Progenitor cell of endocrine pancreas (in vitro differentiated cells): ENCODE measurements at regions not wholly inside any gene's neighbourhood (a gene's known extent, or its start where the extent isn't known, plus 50 kb on each side); places are given as distances from the start of the nearest gene placed in this dataset.

ENCODE experiments used
- DNase-seq: peaks from one replicate; pipeline ENCODE4 v3.0.0; 2021; ENCODE audit warnings: low spot score; ENCODE audit not compliant: unreplicated experiment
- H3K27ac Mint-ChIP-seq: 2 replicates; pipeline ENCODE4 v1.8.0; 2021; ENCODE audit warnings: mild to moderate bottlenecking, moderate library complexity, mixed read lengths
- H3K27me3 Mint-ChIP-seq: 2 replicates; pipeline ENCODE4 v1.8.0; 2021; ENCODE audit warnings: mixed read lengths
- H3K36me3 Mint-ChIP-seq: 2 replicates; pipeline ENCODE4 v1.8.0; 2022; ENCODE audit warnings: mixed read lengths; ENCODE audit not compliant: insufficient read depth
- H3K4me1 Mint-ChIP-seq: 2 replicates; pipeline ENCODE4 v1.8.0; 2021; ENCODE audit warnings: low read depth, mixed read lengths
- H3K4me3 Mint-ChIP-seq: 2 replicates; pipeline ENCODE4 v1.8.0; 2021; ENCODE audit warnings: low read depth, mild to moderate bottlenecking, moderate library complexity, mixed read lengths
- H3K9me3 Mint-ChIP-seq: 2 replicates; pipeline ENCODE4 v1.8.0; 2021; ENCODE audit warnings: low read depth, mixed read lengths
- TF ChIP-seq, protein P1 (sequence below): fragments of 200-600 bp; sonication (generic); IDR thresholded peaks from one replicate; pipeline ENCODE4 v1.5.0; 2021; ENCODE audit warnings: antibody characterized with exemption, mild to moderate bottlenecking; ENCODE audit not compliant: unreplicated experiment

- Mint-ChIP-seq H3K4me1 (no peaks in the 10 kb centered on the region), H3K27ac (no peak overlapping the region), H3K9me3 (peaks cover 3% of the 10 kb centered on the region), H3K27me3 (no peaks in the 10 kb centered on the region), H3K36me3 (no peaks in the 10 kb centered on the region), H3K4me3 (no peak overlapping the region)
- DNase-seq: no peak
- TF ChIP-seq, protein P1, sequence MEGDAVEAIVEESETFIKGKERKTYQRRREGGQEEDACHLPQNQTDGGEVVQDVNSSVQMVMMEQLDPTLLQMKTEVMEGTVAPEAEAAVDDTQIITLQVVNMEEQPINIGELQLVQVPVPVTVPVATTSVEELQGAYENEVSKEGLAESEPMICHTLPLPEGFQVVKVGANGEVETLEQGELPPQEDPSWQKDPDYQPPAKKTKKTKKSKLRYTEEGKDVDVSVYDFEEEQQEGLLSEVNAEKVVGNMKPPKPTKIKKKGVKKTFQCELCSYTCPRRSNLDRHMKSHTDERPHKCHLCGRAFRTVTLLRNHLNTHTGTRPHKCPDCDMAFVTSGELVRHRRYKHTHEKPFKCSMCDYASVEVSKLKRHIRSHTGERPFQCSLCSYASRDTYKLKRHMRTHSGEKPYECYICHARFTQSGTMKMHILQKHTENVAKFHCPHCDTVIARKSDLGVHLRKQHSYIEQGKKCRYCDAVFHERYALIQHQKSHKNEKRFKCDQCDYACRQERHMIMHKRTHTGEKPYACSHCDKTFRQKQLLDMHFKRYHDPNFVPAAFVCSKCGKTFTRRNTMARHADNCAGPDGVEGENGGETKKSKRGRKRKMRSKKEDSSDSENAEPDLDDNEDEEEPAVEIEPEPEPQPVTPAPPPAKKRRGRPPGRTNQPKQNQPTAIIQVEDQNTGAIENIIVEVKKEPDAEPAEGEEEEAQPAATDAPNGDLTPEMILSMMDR: no peak
Observed at GRCh38 chr21:26784974-26785373, 60.2 kb downstream of the ADAMTS1 start.

- TF ChIP-seq, protein P1: no peak
- Mint-ChIP-seq H3K9me3 (peaks cover 3% of the 10 kb centered on the region), H3K4me3 (no peak overlapping the region), H3K27me3 (no peaks in the 10 kb centered on the region), H3K4me1 (no peaks in the 10 kb centered on the region), H3K27ac (no peak overlapping the region), H3K36me3 (no peaks in the 10 kb centered on the region)
- no peak for DNase-seq
Observed at GRCh38 chr21:26783466-26784195, 61.6 kb downstream of the ADAMTS1 start.

GRCh38 chr21:26782747-26783146 is 62.5 kb downstream of the ADAMTS1 start:
- no peak overlapping the region for H3K27ac Mint-ChIP-seq
- no peaks in the 10 kb centered on the region for H3K27me3 Mint-ChIP-seq
- H3K4me3 Mint-ChIP-seq: no peak overlapping the region

GRCh38 chr21:26782331-26782730 is 62.9 kb downstream of the ADAMTS1 start:
- Mint-ChIP-seq H3K36me3 (no peaks in the 10 kb centered on the region), H3K27me3 (no peaks in the 10 kb centered on the region), H3K4me3 (no peak overlapping the region), H3K4me1 (no peaks in the 10 kb centered on the region), H3K9me3 (peaks cover 3% of the 10 kb centered on the region), H3K27ac (no peak overlapping the region)
- DNase-seq: no peak
- TF ChIP-seq, protein P1: no peak

More at GRCh38 chr21:26782747-26783146, 62.5 kb downstream of the ADAMTS1 start:
- no peak for DNase-seq
- peaks cover 3% of the 10 kb centered on the region for H3K9me3 Mint-ChIP-seq
- H3K36me3 Mint-ChIP-seq: no peaks in the 10 kb centered on the region
- TF ChIP-seq, protein P1: no peak
- H3K4me1 Mint-ChIP-seq: no peaks in the 10 kb centered on the region

DNA sequence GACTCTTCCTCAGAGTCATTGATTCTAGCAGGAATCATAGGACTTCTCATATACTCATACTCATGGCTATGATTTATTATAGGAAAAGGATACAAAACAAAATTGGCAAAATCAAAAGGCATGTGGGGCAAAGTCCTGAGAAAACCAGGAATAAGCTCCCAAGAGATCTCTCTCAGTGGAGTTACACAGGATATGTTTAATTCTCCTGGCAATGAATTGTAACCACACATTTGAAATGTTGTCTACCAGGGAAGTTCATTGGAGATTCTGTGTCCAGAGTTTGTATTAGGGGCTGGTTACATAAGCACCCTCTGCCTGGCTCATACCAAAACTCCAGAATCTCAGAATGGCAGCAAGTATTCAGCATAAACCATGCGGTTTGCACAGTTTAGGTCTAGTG is 63.9 kb downstream of the ADAMTS1 start:
- H3K27me3 Mint-ChIP-seq: no peaks in the 10 kb centered on the region
- DNase-seq: no peak
- no peaks in the 10 kb centered on the region for H3K4me1 Mint-ChIP-seq
- H3K36me3 Mint-ChIP-seq: no peaks in the 10 kb centered on the region
- peaks cover 3% of the 10 kb centered on the region for H3K9me3 Mint-ChIP-seq
- H3K27ac Mint-ChIP-seq: no peak overlapping the region
- TF ChIP-seq, protein P1: no peak
- no peak overlapping the region for H3K4me3 Mint-ChIP-seq
